C4-2B (cell line): ENCODE measurements at regions not wholly inside any gene's neighbourhood (a gene's known extent, or its start where the extent isn't known, plus 50 kb on each side); places are given as distances from the start of the nearest gene placed in this dataset.

Experiments used
- H3K27ac ChIP-seq: fragments of 450-650 bp; 2 replicates; pipeline ENCODE4 v1.5.1; 2017
- ZFX ChIP-seq: fragments of 450-650 bp; IDR thresholded peaks from 2 replicates; pipeline ENCODE4 v1.6.1; 2017
- TF ChIP-seq, protein P1 (sequence below): fragments of 450-650 bp; conservative IDR thresholded peaks from 2 replicates; pipeline ENCODE4 v1.5.1; 2017; ENCODE audit warnings: mild to moderate bottlenecking

DNA sequence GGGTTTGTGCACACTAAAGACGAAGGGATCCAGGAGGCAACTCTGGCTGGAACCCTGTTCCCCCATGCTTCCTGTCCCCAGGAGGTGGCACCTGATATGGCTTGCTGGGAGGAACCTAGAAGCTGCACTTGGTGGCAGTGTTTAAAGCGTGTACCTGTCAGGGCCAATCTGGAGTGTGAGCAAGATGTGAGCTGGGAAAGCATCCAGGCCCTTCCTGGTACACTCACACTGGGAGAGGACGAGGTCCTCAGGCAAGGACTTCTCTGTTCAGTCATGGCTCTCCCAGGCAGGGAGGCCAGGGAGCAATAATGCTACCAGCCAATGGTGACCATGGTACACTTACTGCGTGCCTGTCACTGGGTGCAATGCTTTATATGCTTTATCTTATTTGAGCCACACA lies 130.7 kb upstream of the NECTIN1 start:
- no peak for TF ChIP-seq ZFX
- TF ChIP-seq, protein P1, sequence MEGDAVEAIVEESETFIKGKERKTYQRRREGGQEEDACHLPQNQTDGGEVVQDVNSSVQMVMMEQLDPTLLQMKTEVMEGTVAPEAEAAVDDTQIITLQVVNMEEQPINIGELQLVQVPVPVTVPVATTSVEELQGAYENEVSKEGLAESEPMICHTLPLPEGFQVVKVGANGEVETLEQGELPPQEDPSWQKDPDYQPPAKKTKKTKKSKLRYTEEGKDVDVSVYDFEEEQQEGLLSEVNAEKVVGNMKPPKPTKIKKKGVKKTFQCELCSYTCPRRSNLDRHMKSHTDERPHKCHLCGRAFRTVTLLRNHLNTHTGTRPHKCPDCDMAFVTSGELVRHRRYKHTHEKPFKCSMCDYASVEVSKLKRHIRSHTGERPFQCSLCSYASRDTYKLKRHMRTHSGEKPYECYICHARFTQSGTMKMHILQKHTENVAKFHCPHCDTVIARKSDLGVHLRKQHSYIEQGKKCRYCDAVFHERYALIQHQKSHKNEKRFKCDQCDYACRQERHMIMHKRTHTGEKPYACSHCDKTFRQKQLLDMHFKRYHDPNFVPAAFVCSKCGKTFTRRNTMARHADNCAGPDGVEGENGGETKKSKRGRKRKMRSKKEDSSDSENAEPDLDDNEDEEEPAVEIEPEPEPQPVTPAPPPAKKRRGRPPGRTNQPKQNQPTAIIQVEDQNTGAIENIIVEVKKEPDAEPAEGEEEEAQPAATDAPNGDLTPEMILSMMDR, result no peak
- no peak overlapping the region for H3K27ac ChIP-seq

DNA sequence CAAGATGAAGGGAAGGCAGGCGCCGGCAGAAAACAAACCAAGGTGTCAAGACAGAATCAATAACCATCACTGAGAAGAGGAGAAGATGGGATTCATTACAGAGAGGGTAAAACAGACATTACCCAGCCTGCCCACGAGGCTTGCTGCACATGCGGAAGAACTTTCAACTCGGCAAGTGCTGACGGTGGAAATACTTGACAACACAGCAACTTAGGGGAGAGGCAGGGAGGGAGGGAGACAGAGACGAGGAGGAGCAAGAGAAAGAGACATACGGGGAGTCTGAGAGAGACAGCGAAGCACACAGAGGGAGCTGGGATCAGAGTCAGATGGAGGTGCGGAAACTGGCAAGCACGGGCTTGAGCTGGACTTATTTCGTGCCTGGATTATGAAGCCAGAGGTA lies 129.3 kb upstream of the NECTIN1 start:
- no peak for TF ChIP-seq ZFX
- TF ChIP-seq, protein P1, result no peak
- H3K27ac ChIP-seq, result no peak overlapping the region

DNA sequence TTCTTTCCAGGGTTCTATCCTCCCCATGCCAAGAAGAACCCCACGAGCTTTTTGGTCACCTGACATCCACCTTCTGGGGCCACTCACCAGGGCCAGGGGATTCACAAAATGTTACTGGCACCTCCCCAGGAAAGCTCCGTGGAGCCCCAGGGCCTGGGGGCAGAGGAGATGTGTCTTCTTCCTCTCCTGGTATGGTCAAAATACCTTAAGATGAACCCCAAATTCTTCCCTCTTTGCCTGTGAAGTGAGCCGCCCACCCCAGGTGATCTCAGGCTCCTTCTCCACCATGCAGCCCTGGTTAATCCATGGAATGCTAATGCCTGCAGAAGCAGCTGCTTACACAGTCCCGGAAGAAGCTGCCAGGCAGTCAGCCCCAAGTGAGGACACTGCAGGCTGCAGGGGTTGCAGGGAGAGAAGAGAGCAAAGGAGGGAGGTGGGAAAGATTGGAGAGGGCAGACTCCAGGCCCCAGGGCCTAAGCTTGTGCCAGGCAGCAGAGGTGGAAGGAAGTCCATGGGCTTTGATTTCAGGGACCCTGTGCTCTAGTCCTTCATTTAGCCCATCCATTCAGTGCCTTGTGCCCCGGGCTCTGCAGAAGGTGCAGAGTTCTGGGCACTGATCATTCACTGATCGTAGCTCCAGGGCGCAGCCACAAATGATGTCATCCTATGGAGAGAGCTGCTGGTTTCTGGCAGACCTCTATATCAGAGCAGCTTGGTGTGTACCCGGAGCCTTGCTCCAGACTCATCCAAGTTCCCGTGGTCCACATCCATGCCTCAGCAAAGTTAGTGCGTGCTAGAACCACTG lies 127.9 kb upstream of the NECTIN1 start:
- TF ChIP-seq ZFX, result no peak
- TF ChIP-seq, protein P1, result no peak
- no peak overlapping the region for H3K27ac ChIP-seq

DNA sequence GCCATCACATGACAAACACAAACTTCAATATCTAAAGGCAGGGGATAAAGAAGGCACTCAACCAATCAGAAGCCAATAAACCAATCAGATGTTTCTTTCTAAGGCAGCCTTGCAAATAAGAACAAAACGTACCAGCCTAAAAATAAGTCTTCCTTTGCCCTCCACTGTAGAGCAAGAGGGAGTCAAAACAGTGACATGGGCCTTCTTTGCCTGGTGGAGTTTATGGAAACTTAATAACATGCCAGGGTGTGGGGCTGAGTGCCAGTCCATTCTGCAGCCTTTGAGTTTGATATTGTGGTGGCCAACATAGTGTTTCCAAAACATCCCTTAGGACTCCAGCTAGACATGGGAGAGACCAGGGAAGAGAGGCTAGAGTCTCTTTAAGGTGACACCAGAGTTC lies 126.1 kb upstream of the NECTIN1 start:
- TF ChIP-seq ZFX, result no peak
- TF ChIP-seq, protein P1, result no peak
- H3K27ac ChIP-seq, result no peak overlapping the region

DNA sequence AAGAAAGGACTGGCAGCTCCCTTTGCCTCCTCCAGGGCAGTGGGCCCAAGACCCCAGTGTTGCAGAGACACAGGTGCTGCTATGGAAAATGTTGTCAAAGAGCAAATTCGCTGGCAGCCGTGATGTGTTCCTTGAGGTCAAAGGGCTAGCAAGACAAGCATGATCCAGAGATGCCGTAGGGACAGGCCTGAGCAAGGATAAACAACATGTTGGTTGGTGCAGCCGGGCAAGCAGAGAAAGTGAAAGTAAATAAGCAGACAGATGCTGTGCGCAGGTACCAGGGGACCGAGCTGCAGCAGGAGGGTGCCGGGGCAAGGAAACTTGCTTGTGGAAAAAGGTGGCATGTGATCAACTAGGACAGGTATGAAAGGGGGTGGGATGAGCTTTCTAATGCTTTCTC lies 125.5 kb upstream of the NECTIN1 start:
- no peak for TF ChIP-seq ZFX
- TF ChIP-seq, protein P1, result no peak
- H3K27ac ChIP-seq, result no peak overlapping the region

DNA sequence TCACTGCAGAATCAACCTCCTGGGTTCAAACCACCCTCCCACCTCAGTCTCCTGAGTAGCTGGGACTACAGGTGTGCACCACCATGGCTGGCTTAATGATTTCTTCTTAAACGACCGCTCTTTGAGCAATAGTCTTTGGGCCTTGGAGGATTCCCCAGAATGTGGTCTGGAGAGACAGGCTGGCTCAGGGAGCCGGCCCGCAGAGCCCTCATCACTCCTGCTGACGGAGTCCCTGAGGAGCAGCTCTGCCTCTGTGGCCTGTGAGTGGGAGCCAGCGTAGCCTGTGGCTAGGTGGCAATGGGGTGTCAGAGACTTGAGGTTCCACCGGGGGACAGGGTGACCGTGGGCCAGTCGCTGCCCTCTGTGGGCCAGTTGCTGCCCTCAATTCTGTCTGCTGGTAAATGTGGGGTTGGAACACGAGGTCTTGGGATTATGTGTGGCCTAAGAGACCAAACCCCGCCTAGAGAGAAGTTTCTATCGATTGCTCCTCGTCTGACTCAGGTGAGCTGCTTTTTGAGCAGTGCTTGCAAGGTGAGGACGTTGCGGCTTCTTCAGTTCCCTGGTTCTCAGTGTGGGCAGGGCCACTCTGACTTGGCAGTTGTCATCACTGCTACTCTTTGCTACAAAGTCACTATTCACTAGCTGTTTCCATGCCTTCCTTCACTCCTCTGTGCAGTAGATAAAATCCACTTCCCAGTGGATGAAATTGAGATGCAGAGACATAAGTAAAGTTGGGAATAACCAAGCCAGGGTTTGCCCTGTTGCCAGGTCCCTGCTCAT lies 124.8 kb upstream of the NECTIN1 start:
- no peak overlapping the region for H3K27ac ChIP-seq
- TF ChIP-seq ZFX, result no peak
- TF ChIP-seq, protein P1, result no peak

DNA sequence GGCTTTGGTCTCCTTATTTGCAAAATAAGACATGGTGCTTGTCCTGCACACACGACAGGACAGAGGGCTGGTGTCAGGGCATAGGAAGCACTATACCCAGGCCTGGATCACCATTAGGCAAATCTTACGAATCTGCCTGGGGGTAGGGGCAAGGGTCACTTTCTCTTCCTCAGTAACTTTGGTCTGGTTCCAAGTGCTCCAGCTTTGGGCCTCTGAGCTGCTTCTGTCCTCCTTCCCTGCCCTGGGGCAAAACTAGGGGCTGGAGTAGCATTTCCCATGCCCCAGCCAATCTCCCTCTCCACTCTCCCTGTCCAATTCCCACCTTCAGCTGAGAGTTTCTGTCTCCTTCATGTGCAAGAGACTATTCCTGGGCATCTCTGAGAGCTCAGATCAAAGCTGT lies 123.7 kb upstream of the NECTIN1 start:
- no peak overlapping the region for H3K27ac ChIP-seq
- TF ChIP-seq, protein P1, result no peak
- TF ChIP-seq ZFX, result no peak
